ENCODE measurements at regions not wholly inside any gene's neighbourhood (a gene's known extent, or its start where the extent isn't known, plus 50 kb on each side); places are given as distances from the start of the nearest gene placed in this dataset.

- no peak for TF ChIP-seq YY1 (IDR thresholded peaks at IDR 0.05; ENCODE audit: insufficient read depth, insufficient read length)
- TF ChIP-seq ZNF274 (IDR thresholded peaks at IDR 0.05; ENCODE audit: low read depth, low read length): no peak
Observed at GRCh38 chr21:22056904-22057303, 1058.7 kb downstream of the NCAM2 start.

Data from NT2/D1 (cell line).